Liver (tissue), 8 donors: ENCODE measurements at regions not wholly inside any gene's neighbourhood (a gene's known extent, or its start where the extent isn't known, plus 50 kb on each side); places are given as distances from the start of the nearest gene placed in this dataset.

Experiments
- DNase-seq: peaks from one replicate; pipeline ENCODE4 v3.0.0-alpha.2; 2017; ENCODE audit warnings: low spot score
- H3K27ac ChIP-seq, 2 donors: one replicate each; pipeline ENCODE4 v1.7.0; 2013; ENCODE audit warnings: inconsistent platforms in 2 of 2, low read length in 2 of 2, control low read depth in 1 of 2, low read depth in 1 of 2, mild to moderate bottlenecking in 1 of 2
- H3K27me3 ChIP-seq, 4 donors: one replicate each; pipeline versions ENCODE4 v1.6.1 to v1.7.0; 2013; ENCODE audit warnings: low read length in 3 of 4, inconsistent platforms in 1 of 4, mild to moderate bottlenecking in 1 of 4, moderate library complexity in 1 of 4; ENCODE audit not compliant: control insufficient read depth in 4 of 4, insufficient read depth in 4 of 4
- H3K36me3 ChIP-seq, 4 donors: one replicate each; pipeline versions ENCODE4 v1.6.1 to v1.7.0; 2013; ENCODE audit warnings: low read length in 3 of 4, mild to moderate bottlenecking in 3 of 4, low read depth in 1 of 4, moderate library complexity in 1 of 4; ENCODE audit not compliant: control insufficient read depth in 4 of 4, insufficient read depth in 3 of 4
- H3K4me1 ChIP-seq, 4 donors: one replicate each; pipeline versions ENCODE4 v1.6.1 to v1.7.0; 2013; ENCODE audit warnings: low read length in 3 of 4, mild to moderate bottlenecking in 3 of 4, moderate library complexity in 1 of 4; ENCODE audit not compliant: control insufficient read depth in 4 of 4, insufficient read depth in 4 of 4
- H3K4me3 ChIP-seq, 3 donors: one replicate each; pipeline versions ENCODE4 v1.6.1 to v1.7.0; 2013; ENCODE audit warnings: low read length in 3 of 3, control low read depth in 1 of 3, low read depth in 1 of 3, mild to moderate bottlenecking in 1 of 3
- H3K9ac ChIP-seq, 2 donors: one replicate each; pipeline ENCODE4 v1.7.0; 2013; ENCODE audit warnings: low read length in 2 of 2, mild to moderate bottlenecking in 2 of 2, moderate library complexity in 2 of 2, control low read depth in 1 of 2, low read depth in 1 of 2
- H3K9me3 ChIP-seq, 4 donors: one replicate each; pipeline versions ENCODE4 v1.6.1 to v1.7.0; 2013; ENCODE audit warnings: low read length in 3 of 4; ENCODE audit not compliant: control insufficient read depth in 4 of 4
- ATF3 ChIP-seq: IDR thresholded peaks from 2 replicates; pipeline ENCODE4 v1.6.1; 2016; ENCODE audit warnings: antibody characterized with exemption
- EGR1 ChIP-seq, 2 donors: IDR thresholded peaks; 2 replicates each; pipeline ENCODE4 v1.6.1; 2016 to 2018; ENCODE audit warnings: antibody characterized with exemption in 2 of 2, low read depth in 2 of 2
- FOXA1 ChIP-seq: IDR thresholded peaks from 2 replicates; pipeline ENCODE4 v1.6.1; 2016; ENCODE audit warnings: antibody characterized with exemption
- FOXA2 ChIP-seq: IDR thresholded peaks from 2 replicates; pipeline ENCODE4 v1.6.1; 2016; ENCODE audit warnings: antibody characterized with exemption
- GABPA ChIP-seq, 2 donors: IDR thresholded peaks in 1 of 2; conservative IDR thresholded peaks in 1 of 2; 2 replicates each; pipeline ENCODE4 v1.6.1; 2016; ENCODE audit warnings: antibody characterized with exemption in 2 of 2, mild to moderate bottlenecking in 1 of 2, moderate library complexity in 1 of 2
- HNF4A ChIP-seq, 2 donors: conservative IDR thresholded peaks; 2 replicates each; pipeline ENCODE4 v1.6.1; 2016; ENCODE audit warnings: antibody characterized with exemption in 2 of 2, mild to moderate bottlenecking in 2 of 2
- HNF4G ChIP-seq: IDR thresholded peaks from 2 replicates; pipeline ENCODE4 v1.6.1; 2016; ENCODE audit warnings: antibody characterized with exemption
- JUND ChIP-seq, 2 donors: IDR thresholded peaks; 2 replicates each; pipeline ENCODE4 v1.6.1; 2016; ENCODE audit warnings: antibody characterized with exemption in 2 of 2
- MAX ChIP-seq: IDR thresholded peaks from 2 replicates; pipeline ENCODE4 v1.6.1; 2016; ENCODE audit warnings: antibody characterized with exemption
- NR2F2 ChIP-seq: IDR thresholded peaks from 2 replicates; pipeline ENCODE4 v1.6.1; 2016; ENCODE audit warnings: antibody characterized with exemption
- RAD21 ChIP-seq, 2 donors: IDR thresholded peaks; 2 replicates each; pipeline ENCODE4 v1.6.1; 2016; ENCODE audit warnings: antibody characterized with exemption in 2 of 2, mild to moderate bottlenecking in 2 of 2
- RXRA ChIP-seq, 2 donors: IDR thresholded peaks; 2 replicates each; pipeline ENCODE4 v1.6.1; 2017 to 2018; ENCODE audit warnings: antibody characterized with exemption in 2 of 2, mild to moderate bottlenecking in 1 of 2
- TAF1 ChIP-seq: conservative IDR thresholded peaks from 2 replicates; pipeline ENCODE4 v1.6.1; 2016; ENCODE audit warnings: antibody characterized with exemption, mild to moderate bottlenecking
- YY1 ChIP-seq: IDR thresholded peaks from 2 replicates; pipeline ENCODE4 v1.6.1; 2016; ENCODE audit warnings: antibody characterized with exemption, mild to moderate bottlenecking
- ZBTB33 ChIP-seq: IDR thresholded peaks from 2 replicates; pipeline ENCODE4 v1.6.1; 2016; ENCODE audit warnings: antibody characterized with exemption
- WGBS: extraction: QIAGEN DNeasy Blood & Tissue Kit; methylation state at CpG from one replicate; pipeline ENCODE4 v1.1.7; 2013; 5-methylcytosine and 5-hydroxymethylcytosine counted together
- TF ChIP-seq, protein P1 (sequence below): IDR thresholded peaks from 2 replicates; pipeline ENCODE4 v1.6.1; 2016; ENCODE audit warnings: antibody characterized with exemption, mild to moderate bottlenecking
- TF ChIP-seq, protein P2 (sequence below): fragments of 150-350 bp; IDR thresholded peaks from 2 replicates; pipeline ENCODE4 v1.5.1; 2017; ENCODE audit warnings: improper control_type of control experiment, low read depth, low read length; ENCODE audit not compliant: missing input control
- donor health status: healthy.
- donor health status: healthy.
- donor health status: healthy.
- donor health status: healthy.
- donor health status: healthy.

GRCh38 chr4:19146038-19146437 is 1105.7 kb upstream of the SLIT2 start (continued):
- no peak for TF ChIP-seq ZBTB33

GRCh38 chr4:19135895-19136633 is 1114.5 kb upstream of the LCORL start:
- Histone ChIP-seq H3K4me3 (no peak overlapping the region), H3K9me3 (no peaks in the 10 kb centered on the region), H3K4me1 (no peaks in the 10 kb centered on the region), H3K27ac (no peak overlapping the region), H3K9ac (no peak overlapping the region), H3K27me3 (no peaks in the 10 kb centered on the region), H3K36me3 (no peaks in the 10 kb centered on the region)
- 69% methylated on average over 1 of the region's 1 CpG for WGBS
- TF ChIP-seq ZBTB33 (no peak), NR2F2 (no peak), ATF3 (no peak), RXRA (IDR thresholded peaks at IDR 0.05) (no peak), EGR1 (IDR thresholded peaks at IDR 0.05; ENCODE audit: low read depth in 2 of 2) (no peak), YY1 (no peak), GABPA (IDR thresholded peaks at IDR 0.05 in 1 of 2, conservative IDR thresholded peaks at IDR 0.05 in 1 of 2) (no peak), TAF1 (no peak), RAD21 (IDR thresholded peaks at IDR 0.05) (no peak), HNF4A (conservative IDR thresholded peaks at IDR 0.05) (no peak), FOXA2 (no peak), MAX (no peak), HNF4G (no peak), FOXA1 (no peak), JUND (IDR thresholded peaks at IDR 0.05) (no peak)
- TF ChIP-seq, protein P1, sequence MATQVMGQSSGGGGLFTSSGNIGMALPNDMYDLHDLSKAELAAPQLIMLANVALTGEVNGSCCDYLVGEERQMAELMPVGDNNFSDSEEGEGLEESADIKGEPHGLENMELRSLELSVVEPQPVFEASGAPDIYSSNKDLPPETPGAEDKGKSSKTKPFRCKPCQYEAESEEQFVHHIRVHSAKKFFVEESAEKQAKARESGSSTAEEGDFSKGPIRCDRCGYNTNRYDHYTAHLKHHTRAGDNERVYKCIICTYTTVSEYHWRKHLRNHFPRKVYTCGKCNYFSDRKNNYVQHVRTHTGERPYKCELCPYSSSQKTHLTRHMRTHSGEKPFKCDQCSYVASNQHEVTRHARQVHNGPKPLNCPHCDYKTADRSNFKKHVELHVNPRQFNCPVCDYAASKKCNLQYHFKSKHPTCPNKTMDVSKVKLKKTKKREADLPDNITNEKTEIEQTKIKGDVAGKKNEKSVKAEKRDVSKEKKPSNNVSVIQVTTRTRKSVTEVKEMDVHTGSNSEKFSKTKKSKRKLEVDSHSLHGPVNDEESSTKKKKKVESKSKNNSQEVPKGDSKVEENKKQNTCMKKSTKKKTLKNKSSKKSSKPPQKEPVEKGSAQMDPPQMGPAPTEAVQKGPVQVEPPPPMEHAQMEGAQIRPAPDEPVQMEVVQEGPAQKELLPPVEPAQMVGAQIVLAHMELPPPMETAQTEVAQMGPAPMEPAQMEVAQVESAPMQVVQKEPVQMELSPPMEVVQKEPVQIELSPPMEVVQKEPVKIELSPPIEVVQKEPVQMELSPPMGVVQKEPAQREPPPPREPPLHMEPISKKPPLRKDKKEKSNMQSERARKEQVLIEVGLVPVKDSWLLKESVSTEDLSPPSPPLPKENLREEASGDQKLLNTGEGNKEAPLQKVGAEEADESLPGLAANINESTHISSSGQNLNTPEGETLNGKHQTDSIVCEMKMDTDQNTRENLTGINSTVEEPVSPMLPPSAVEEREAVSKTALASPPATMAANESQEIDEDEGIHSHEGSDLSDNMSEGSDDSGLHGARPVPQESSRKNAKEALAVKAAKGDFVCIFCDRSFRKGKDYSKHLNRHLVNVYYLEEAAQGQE: no peak
- TF ChIP-seq, protein P2, sequence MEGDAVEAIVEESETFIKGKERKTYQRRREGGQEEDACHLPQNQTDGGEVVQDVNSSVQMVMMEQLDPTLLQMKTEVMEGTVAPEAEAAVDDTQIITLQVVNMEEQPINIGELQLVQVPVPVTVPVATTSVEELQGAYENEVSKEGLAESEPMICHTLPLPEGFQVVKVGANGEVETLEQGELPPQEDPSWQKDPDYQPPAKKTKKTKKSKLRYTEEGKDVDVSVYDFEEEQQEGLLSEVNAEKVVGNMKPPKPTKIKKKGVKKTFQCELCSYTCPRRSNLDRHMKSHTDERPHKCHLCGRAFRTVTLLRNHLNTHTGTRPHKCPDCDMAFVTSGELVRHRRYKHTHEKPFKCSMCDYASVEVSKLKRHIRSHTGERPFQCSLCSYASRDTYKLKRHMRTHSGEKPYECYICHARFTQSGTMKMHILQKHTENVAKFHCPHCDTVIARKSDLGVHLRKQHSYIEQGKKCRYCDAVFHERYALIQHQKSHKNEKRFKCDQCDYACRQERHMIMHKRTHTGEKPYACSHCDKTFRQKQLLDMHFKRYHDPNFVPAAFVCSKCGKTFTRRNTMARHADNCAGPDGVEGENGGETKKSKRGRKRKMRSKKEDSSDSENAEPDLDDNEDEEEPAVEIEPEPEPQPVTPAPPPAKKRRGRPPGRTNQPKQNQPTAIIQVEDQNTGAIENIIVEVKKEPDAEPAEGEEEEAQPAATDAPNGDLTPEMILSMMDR: no peak
- no peak for DNase-seq
